Left lung (tissue), 4 donors: ENCODE measurements at regions not wholly inside any gene's neighbourhood (a gene's known extent, or its start where the extent isn't known, plus 50 kb on each side); places are given as distances from the start of the nearest gene placed in this dataset.

Experiments used
- ATAC-seq: fragments of 200-7000 bp; cut with Tn5 transposase; one replicate; pipeline ENCODE4 v1.9.1; 2020; ENCODE audit warnings: moderate library complexity
- DNase-seq, 4 donors: peaks; one replicate each; pipeline ENCODE4 v3.0.0-alpha.2; 2013 to 2020
- H3K27ac ChIP-seq, 2 donors: fragments of 200-600 bp; sonication (generic) in 1 of 2; one replicate each; pipeline versions ENCODE4 v1.5.0 to v1.8.0; 2020 to 2021
- H3K27me3 ChIP-seq, 2 donors: fragments of 200-600 bp; sonication (generic) in 1 of 2; one replicate each; pipeline versions ENCODE4 v1.5.0 to v1.8.0; 2020 to 2021
- H3K36me3 ChIP-seq, 2 donors: fragments of 200-600 bp; sonication (generic) in 1 of 2; one replicate each; pipeline versions ENCODE4 v1.5.0 to v1.8.0; 2020 to 2021
- H3K4me1 ChIP-seq, 2 donors: fragments of 200-600 bp; one replicate each; pipeline ENCODE4 v1.8.0; 2021
- H3K4me3 ChIP-seq, 2 donors: fragments of 200-600 bp; sonication (generic) in 1 of 2; one replicate each; pipeline versions ENCODE4 v1.5.0 to v1.8.0; 2020 to 2021; ENCODE audit warnings: mild to moderate bottlenecking in 1 of 2
- H3K9me3 ChIP-seq, 2 donors: fragments of 200-600 bp; sonication (generic) in 1 of 2; one replicate each; pipeline versions ENCODE4 v1.5.0 to v1.8.0; 2020 to 2021
- CTCF ChIP-seq, 2 donors: fragments of 200-600 bp; sonication (generic) in 1 of 2; IDR thresholded peaks; one replicate each; pipeline versions ENCODE4 v1.5.0 to v1.8.0; 2021; ENCODE audit warnings: antibody characterized with exemption in 2 of 2
- intact Hi-C, 2 donors: fragments of 100-400 bp; cut with DNase I; formaldehyde crosslinking; loops; one replicate each; pipeline versions ENCODE4 v1.11.2 to v1.14.2; 2022
- donor health status: DM: no; HTN: yes; CAD: no.
- donor health status: DM: no; HTN: no; CAD: no.

GRCh38 chr15:31488437-31489204 lies 162.0 kb downstream of the KLF13 start:
- H3K27ac ChIP-seq, result peak overlapping the region in 1 of 2 donors; percentile 37
- no peaks in the 10 kb centered on the region for H3K36me3 ChIP-seq
- peaks cover 8 to 30% of the 10 kb centered on the region in 2 donors for H3K4me1 ChIP-seq
- peak; percentile 92 for ATAC-seq
- DNase-seq, result peak in 3 of 4 donors; percentile 61 to 77 (median 71)
- no peak overlapping the region for H3K4me3 ChIP-seq
- intact Hi-C loops, result no loop called here
- peak; percentile 90 for TF ChIP-seq CTCF (IDR thresholded peaks at IDR 0.05)
- peaks cover 0 to 27% of the 10 kb centered on the region in 2 donors for H3K27me3 ChIP-seq
- peaks cover 0 to 12% of the 10 kb centered on the region in 2 donors for H3K9me3 ChIP-seq

- H3K27ac ChIP-seq, result peak overlapping the region in 1 of 2 donors; percentile 37
These were observed 162.6 kb downstream of the KLF13 start for GRCh38 chr15:31489281-31489680.

GRCh38 chr15:31489801-31490646 lies 163.4 kb downstream of the KLF13 start:
- H3K36me3 ChIP-seq, result no peaks in the 10 kb centered on the region
- peaks cover 8 to 26% of the 10 kb centered on the region in 2 donors for H3K4me1 ChIP-seq
- peaks cover 0 to 14% of the 10 kb centered on the region in 2 donors for H3K27me3 ChIP-seq
- DNase-seq (peak in 1 of 4 donors; percentile 47), ATAC-seq (peak; percentile 77)
- no peak overlapping the region for H3K27ac ChIP-seq
- TF ChIP-seq CTCF (IDR thresholded peaks at IDR 0.05), result peak; percentile 86 to 94
- intact Hi-C loops, result loop anchor here in 1 of 2 donors (5.0 kb wide), 1 partner anchor 283 kb away; no protein-coding TSS in a partner anchor
- peaks cover 0 to 12% of the 10 kb centered on the region in 2 donors for H3K9me3 ChIP-seq
- H3K4me3 ChIP-seq, result no peak overlapping the region

More at GRCh38 chr15:31489281-31489680, 162.6 kb downstream of the KLF13 start:
- Histone ChIP-seq H3K9me3 (peaks cover 0 to 12% of the 10 kb centered on the region in 2 donors), H3K36me3 (no peaks in the 10 kb centered on the region), H3K4me1 (peaks cover 8 to 26% of the 10 kb centered on the region in 2 donors), H3K4me3 (no peak overlapping the region), H3K27me3 (peaks cover 0 to 22% of the 10 kb centered on the region in 2 donors)
- ATAC-seq (no peak), DNase-seq (no peak)
- intact Hi-C loops, result no loop called here
- no peak for TF ChIP-seq CTCF (IDR thresholded peaks at IDR 0.05)

GRCh38 chr15:31494786-31495185 lies 168.2 kb downstream of the KLF13 start:
- Histone ChIP-seq H3K27ac (no peak overlapping the region), H3K9me3 (peaks cover 0 to 12% of the 10 kb centered on the region in 2 donors), H3K4me1 (peaks cover 0 to 6% of the 10 kb centered on the region in 2 donors), H3K4me3 (no peak overlapping the region), H3K27me3 (no peaks in the 10 kb centered on the region), H3K36me3 (no peaks in the 10 kb centered on the region)
- peak in 1 of 4 donors; percentile 17 for DNase-seq
- intact Hi-C loops, result loop anchor here in 1 of 2 donors (5.0 kb wide), 1 partner anchor 287 kb away; no protein-coding TSS in a partner anchor
- TF ChIP-seq CTCF (IDR thresholded peaks at IDR 0.05), result no peak
- no peak for ATAC-seq
